ENCODE measurements at regions not wholly inside any gene's neighbourhood (a gene's known extent, or its start where the extent isn't known, plus 50 kb on each side); places are given as distances from the start of the nearest gene placed in this dataset.

DNA sequence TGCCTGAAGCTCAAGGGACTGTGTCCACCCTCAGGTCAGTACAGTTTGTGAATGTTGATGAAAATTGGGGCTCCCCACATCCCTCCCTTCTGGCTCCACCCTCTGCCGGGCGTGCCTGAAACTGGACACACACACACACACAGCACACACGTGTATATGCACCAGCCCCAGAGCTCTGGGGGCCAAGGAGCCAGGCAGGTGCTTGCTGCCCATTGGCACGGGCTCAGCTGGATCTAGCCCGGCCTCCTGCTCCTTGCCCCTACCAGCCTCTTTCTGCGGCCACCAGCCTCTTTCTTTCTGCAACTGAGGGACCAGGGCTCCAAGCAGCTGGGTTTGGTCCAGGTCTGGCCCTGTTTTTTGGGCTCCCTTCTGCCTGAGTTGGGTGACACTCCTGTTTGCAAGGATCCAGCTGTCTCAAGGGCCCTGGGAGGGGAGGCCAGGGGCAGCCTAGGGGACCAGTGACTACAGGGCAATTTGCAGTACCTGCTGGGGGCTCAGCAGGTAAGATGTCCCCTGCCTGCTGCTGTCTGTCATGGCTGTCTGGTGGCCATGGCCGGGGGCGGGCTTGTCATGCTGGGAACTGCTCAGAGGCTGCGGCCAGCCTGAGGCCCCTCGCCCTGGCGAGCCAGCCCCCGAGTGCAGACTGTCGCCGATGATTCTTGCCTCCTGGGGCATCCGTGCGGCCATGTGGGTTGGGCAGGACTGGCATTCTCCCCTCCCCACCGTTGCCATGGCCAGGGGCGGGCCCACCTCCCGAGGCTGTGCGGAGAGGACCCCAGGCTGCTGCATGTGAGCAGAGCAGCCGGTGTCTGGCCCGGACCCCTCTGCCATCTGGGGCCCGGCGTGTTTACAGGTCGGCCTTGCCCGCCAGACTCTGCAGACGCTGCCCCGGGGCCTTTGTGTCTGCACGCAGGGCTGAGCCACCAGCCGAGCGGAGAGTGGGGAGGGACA lies 51.5 kb upstream of the PPARA start:
- Histone ChIP-seq H3K27ac (ENCODE audit: low read depth, low read length) (peak overlapping the region; percentile 37), H3K9ac (ENCODE audit: low read length in 5 of 5) (peak overlapping the region in 2 of 5 donors; percentile 15 to 47), H3K27me3 (ENCODE audit: control insufficient read depth in 5 of 5, insufficient read depth in 4 of 5, low read length in 5 of 5) (no peaks in the 10 kb centered on the region), H3K36me3 (ENCODE audit: control insufficient read depth in 5 of 5, insufficient read depth in 5 of 5, low read length in 5 of 5) (peaks cover 0 to 70% (median 67%) of the 10 kb centered on the region in 5 donors), H3K4me1 (ENCODE audit: control insufficient read depth in 5 of 5, insufficient read depth in 5 of 5, low read length in 5 of 5) (peaks cover 6 to 90% (median 88%) of the 10 kb centered on the region in 5 donors), H3K9me3 (ENCODE audit: control insufficient read depth in 5 of 5, low read length in 5 of 5) (no peaks in the 10 kb centered on the region), H3K4me3 (ENCODE audit: low read depth in 1 of 5, low read length in 5 of 5) (no peak overlapping the region)

DNA sequence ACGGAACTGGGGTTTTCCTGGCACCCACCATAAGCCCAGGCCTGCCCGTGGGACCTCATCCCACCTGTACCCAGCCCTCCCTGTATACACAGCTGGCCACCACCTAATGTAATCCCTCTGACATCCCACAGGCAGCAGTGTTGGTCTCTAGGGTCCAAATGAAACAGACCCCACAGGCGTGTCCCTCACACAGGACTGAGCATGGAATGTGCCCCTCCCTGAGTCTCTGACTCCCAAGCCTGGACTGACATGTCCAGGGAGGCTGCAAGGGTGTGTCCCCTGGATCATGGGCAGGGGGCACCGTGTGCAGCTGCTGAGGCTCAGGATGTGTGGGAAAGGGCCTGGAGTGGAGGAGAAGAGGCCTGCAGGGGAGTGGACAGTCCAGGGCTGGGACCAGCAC lies 50.6 kb upstream of the PPARA start:
- Histone ChIP-seq H3K9ac (ENCODE audit: low read length in 5 of 5) (no peak overlapping the region), H3K36me3 (ENCODE audit: control insufficient read depth in 5 of 5, insufficient read depth in 5 of 5, low read length in 5 of 5) (peaks cover 0 to 74% (median 65%) of the 10 kb centered on the region in 5 donors), H3K27ac (ENCODE audit: low read depth, low read length) (no peak overlapping the region), H3K4me3 (ENCODE audit: low read depth in 1 of 5, low read length in 5 of 5) (no peak overlapping the region), H3K9me3 (ENCODE audit: control insufficient read depth in 5 of 5, low read length in 5 of 5) (no peaks in the 10 kb centered on the region), H3K27me3 (ENCODE audit: control insufficient read depth in 5 of 5, insufficient read depth in 4 of 5, low read length in 5 of 5) (no peaks in the 10 kb centered on the region), H3K4me1 (ENCODE audit: control insufficient read depth in 5 of 5, insufficient read depth in 5 of 5, low read length in 5 of 5) (peaks cover 6 to 90% (median 88%) of the 10 kb centered on the region in 5 donors)

DNA sequence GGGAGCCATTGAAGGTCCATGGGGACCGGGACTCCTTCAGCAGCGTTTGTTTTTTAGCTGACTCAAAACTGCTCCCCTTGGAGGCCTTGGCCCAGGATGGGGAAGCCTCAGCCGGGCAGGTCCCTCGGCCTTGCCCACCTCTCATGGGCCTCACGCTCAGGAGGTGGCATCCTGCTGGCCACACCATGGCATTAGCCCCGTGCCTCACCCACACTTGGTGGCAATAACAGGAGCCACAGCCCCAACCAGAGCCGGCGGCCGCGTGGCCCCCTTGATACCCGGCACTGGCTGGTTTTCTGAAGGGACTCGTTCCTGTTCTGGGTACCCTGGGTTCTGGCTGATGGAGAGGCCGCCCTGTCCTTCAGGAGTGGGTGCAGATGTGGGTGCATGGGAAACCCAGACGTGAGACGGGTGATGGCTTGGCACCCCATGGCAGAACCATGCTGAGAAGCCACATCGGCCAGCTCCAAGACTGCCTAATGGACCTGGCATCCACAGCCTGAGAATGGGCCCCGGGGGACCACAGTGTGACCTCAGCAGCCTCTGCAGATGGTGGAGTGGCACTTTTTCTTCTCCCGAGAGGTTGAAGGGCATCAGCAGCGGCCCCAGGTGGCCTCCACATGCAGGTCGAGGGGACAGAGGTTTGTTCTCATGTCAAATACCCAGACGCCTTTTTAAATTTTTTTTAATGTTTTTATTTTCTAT lies 49.8 kb upstream of the PPARA start:
- peaks cover 9 to 91% (median 90%) of the 10 kb centered on the region in 5 donors for H3K4me1 ChIP-seq (ENCODE audit: control insufficient read depth in 5 of 5, insufficient read depth in 5 of 5, low read length in 5 of 5)
- H3K9me3 ChIP-seq (ENCODE audit: control insufficient read depth in 5 of 5, low read length in 5 of 5), result no peaks in the 10 kb centered on the region
- no peaks in the 10 kb centered on the region for H3K27me3 ChIP-seq (ENCODE audit: control insufficient read depth in 5 of 5, insufficient read depth in 4 of 5, low read length in 5 of 5)
- H3K36me3 ChIP-seq (ENCODE audit: control insufficient read depth in 5 of 5, insufficient read depth in 5 of 5, low read length in 5 of 5), result peaks cover 0 to 80% (median 68%) of the 10 kb centered on the region in 5 donors
- H3K4me3 ChIP-seq (ENCODE audit: low read depth in 1 of 5, low read length in 5 of 5), result no peak overlapping the region
- peak overlapping the region; percentile 86 for H3K27ac ChIP-seq (ENCODE audit: low read depth, low read length)
- no peak overlapping the region for H3K9ac ChIP-seq (ENCODE audit: low read length in 5 of 5)

All from subcutaneous abdominal adipose tissue (tissue), 5 donors.